SK-N-MC (cell line): ENCODE measurements at regions not wholly inside any gene's neighbourhood (a gene's known extent, or its start where the extent isn't known, plus 50 kb on each side); places are given as distances from the start of the nearest gene placed in this dataset.
"Not testable (repeated sequence)": the region's sequence is repeated elsewhere in the genome, so short reads cannot be mapped to it uniquely, and the experiment has no call there.

Source experiments
- EZH2 ChIP-seq: fragments of 200-600 bp; sonication (generic); IDR thresholded peaks from one replicate; pipeline ENCODE4 v1.6.1; 2017; ENCODE audit warnings: antibody characterized with exemption
- FOXP2 ChIP-seq: optimal IDR thresholded peaks from 2 replicates; pipeline ENCODE3; 2011; ENCODE audit warnings: mild to moderate bottlenecking, moderate library complexity; ENCODE audit not compliant: insufficient read depth; ENCODE audit errors: extremely low read length, control extremely low read depth
- POLR2AphosphoS5 ChIP-seq: IDR thresholded peaks from 2 replicates; pipeline ENCODE4 v1.6.1; 2012; ENCODE audit warnings: mild to moderate bottlenecking, low read depth, low read length, borderline replicate concordance

DNA sequence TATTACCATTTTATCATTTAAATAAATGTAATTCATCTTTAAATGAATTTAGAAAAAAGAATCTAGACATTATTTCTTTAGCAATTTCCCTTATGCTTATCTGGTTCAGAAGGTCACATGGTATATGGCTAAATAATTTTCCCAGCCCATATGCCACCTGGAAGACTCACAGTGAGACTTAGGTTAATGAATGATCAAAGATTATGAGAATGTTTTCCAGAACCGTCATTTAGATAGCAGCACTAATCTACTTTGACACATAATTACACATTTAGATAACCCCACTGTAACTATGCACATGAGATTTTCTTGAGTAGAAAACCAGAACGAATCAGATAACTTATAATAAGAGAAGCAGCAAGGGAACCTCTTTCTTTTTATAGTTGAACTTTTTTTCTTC is 124.9 kb upstream of the CCDC180 start:
- not testable (repeated sequence) for TF ChIP-seq POLR2AphosphoS5, EZH2, FOXP2
